ENCODE measurements at regions not wholly inside any gene's neighbourhood (a gene's known extent, or its start where the extent isn't known, plus 50 kb on each side); places are given as distances from the start of the nearest gene placed in this dataset.
"Not testable (repeated sequence)": the region's sequence is repeated elsewhere in the genome, so short reads cannot be mapped to it uniquely, and the experiment has no call there.

GRCh38 chr4:64935469-64936001, 526.3 kb upstream of the TECRL start:
- TF ChIP-seq CTCF (IDR thresholded peaks at IDR 0.05; ENCODE audit: borderline replicate concordance, extremely low read depth, insufficient read depth) = no peak
- intact Hi-C loops (cut with DNase I) = no loop called here
- no peak for FAIRE-seq
- Histone ChIP-seq H3K9ac (ENCODE audit: low read length in 3 of 3) (no peak overlapping the region), H3K36me3 (ENCODE audit: control insufficient read depth in 2 of 3, insufficient read depth in 3 of 3, low read length in 3 of 3) (no peaks in the 10 kb centered on the region), H3K4me3 (ENCODE audit: low read length in 3 of 3) (no peak overlapping the region), H3K27ac (ENCODE audit: low read depth in 2 of 2, low read length in 2 of 2) (no peak overlapping the region), H3K27me3 (ENCODE audit: control insufficient read depth, insufficient read depth, low read length) (no peaks in the 10 kb centered on the region), H3K9me3 (ENCODE audit: control insufficient read depth in 2 of 3, insufficient read depth in 1 of 3, low read length in 3 of 3) (no peaks in the 10 kb centered on the region), H3K4me1 (ENCODE audit: control insufficient read depth in 2 of 3, insufficient read depth in 2 of 3, low read depth in 1 of 3, low read length in 3 of 3) (no peaks in the 10 kb centered on the region)
- DNase-seq = no peak

GRCh38 chr4:64911846-64912245, 502.6 kb upstream of the TECRL start:
- intact Hi-C loops (cut with DNase I) = no loop called here
- FAIRE-seq = no peak
- no peak for TF ChIP-seq CTCF (IDR thresholded peaks at IDR 0.05; ENCODE audit: borderline replicate concordance, extremely low read depth, insufficient read depth)
- no peak overlapping the region for H3K9ac ChIP-seq (ENCODE audit: low read length in 3 of 3)
- H3K9me3 ChIP-seq (ENCODE audit: control insufficient read depth in 2 of 3, insufficient read depth in 1 of 3, low read length in 3 of 3) = no peaks in the 10 kb centered on the region
- no peaks in the 10 kb centered on the region for H3K4me1 ChIP-seq (ENCODE audit: control insufficient read depth in 2 of 3, insufficient read depth in 2 of 3, low read depth in 1 of 3, low read length in 3 of 3)
- H3K27me3 ChIP-seq (ENCODE audit: control insufficient read depth, insufficient read depth, low read length) = no peaks in the 10 kb centered on the region
- H3K36me3 ChIP-seq (ENCODE audit: control insufficient read depth in 2 of 3, insufficient read depth in 3 of 3, low read length in 3 of 3) = no peaks in the 10 kb centered on the region
- no peak for DNase-seq
- H3K4me3 ChIP-seq (ENCODE audit: low read length in 3 of 3) = no peak overlapping the region
- H3K27ac ChIP-seq (ENCODE audit: low read depth in 2 of 2, low read length in 2 of 2) = no peak overlapping the region

GRCh38 chr4:64903986-64904385, 494.7 kb upstream of the TECRL start:
- H3K4me1 ChIP-seq (ENCODE audit: control insufficient read depth in 2 of 3, insufficient read depth in 2 of 3, low read depth in 1 of 3, low read length in 3 of 3) = no peaks in the 10 kb centered on the region
- no peak overlapping the region for H3K27ac ChIP-seq (ENCODE audit: low read depth in 2 of 2, low read length in 2 of 2)
- intact Hi-C loops (cut with DNase I) = no loop called here
- no peak overlapping the region for H3K9ac ChIP-seq (ENCODE audit: low read length in 3 of 3)
- H3K9me3 ChIP-seq (ENCODE audit: control insufficient read depth in 2 of 3, insufficient read depth in 1 of 3, low read length in 3 of 3) = no peaks in the 10 kb centered on the region
- no peak overlapping the region for H3K4me3 ChIP-seq (ENCODE audit: low read length in 3 of 3)
- H3K27me3 ChIP-seq (ENCODE audit: control insufficient read depth, insufficient read depth, low read length) = no peaks in the 10 kb centered on the region
- no peaks in the 10 kb centered on the region for H3K36me3 ChIP-seq (ENCODE audit: control insufficient read depth in 2 of 3, insufficient read depth in 3 of 3, low read length in 3 of 3)
- DNase-seq (no peak), FAIRE-seq (no peak)
- no peak for TF ChIP-seq CTCF (IDR thresholded peaks at IDR 0.05; ENCODE audit: borderline replicate concordance, extremely low read depth, insufficient read depth)

GRCh38 chr4:64899563-64899962, 490.3 kb upstream of the TECRL start:
- no peak for FAIRE-seq
- TF ChIP-seq CTCF (IDR thresholded peaks at IDR 0.05; ENCODE audit: borderline replicate concordance, extremely low read depth, insufficient read depth) = no peak
- no peaks in the 10 kb centered on the region for H3K36me3 ChIP-seq (ENCODE audit: control insufficient read depth in 2 of 3, insufficient read depth in 3 of 3, low read length in 3 of 3)
- no peak overlapping the region for H3K4me3 ChIP-seq (ENCODE audit: low read length in 3 of 3)
- H3K27me3 ChIP-seq (ENCODE audit: control insufficient read depth, insufficient read depth, low read length) = no peaks in the 10 kb centered on the region
- intact Hi-C loops (cut with DNase I) = no loop called here
- no peak for DNase-seq
- H3K27ac ChIP-seq (ENCODE audit: low read depth in 2 of 2, low read length in 2 of 2) = no peak overlapping the region
- no peak overlapping the region for H3K9ac ChIP-seq (ENCODE audit: low read length in 3 of 3)
- no peaks in the 10 kb centered on the region for H3K9me3 ChIP-seq (ENCODE audit: control insufficient read depth in 2 of 3, insufficient read depth in 1 of 3, low read length in 3 of 3)
- no peaks in the 10 kb centered on the region for H3K4me1 ChIP-seq (ENCODE audit: control insufficient read depth in 2 of 3, insufficient read depth in 2 of 3, low read depth in 1 of 3, low read length in 3 of 3)

- H3K4me1 ChIP-seq (ENCODE audit: control insufficient read depth in 2 of 3, insufficient read depth in 2 of 3, low read depth in 1 of 3, low read length in 3 of 3); H3K27me3 ChIP-seq (ENCODE audit: control insufficient read depth, insufficient read depth, low read length); DNase-seq; intact Hi-C loops (cut with DNase I); H3K27ac ChIP-seq (ENCODE audit: low read depth in 2 of 2, low read length in 2 of 2); H3K36me3 ChIP-seq (ENCODE audit: control insufficient read depth in 2 of 3, insufficient read depth in 3 of 3, low read length in 3 of 3); H3K9ac ChIP-seq (ENCODE audit: low read length in 3 of 3); FAIRE-seq; H3K9me3 ChIP-seq (ENCODE audit: control insufficient read depth in 2 of 3, insufficient read depth in 1 of 3, low read length in 3 of 3); H3K4me3 ChIP-seq (ENCODE audit: low read length in 3 of 3): not testable (repeated sequence)
These were observed 489.8 kb upstream of the TECRL start for GRCh38 chr4:64899030-64899429.

Data from kidney (tissue), 13 donors.